HG02678 (cell line): ENCODE measurements at regions not wholly inside any gene's neighbourhood (a gene's known extent, or its start where the extent isn't known, plus 50 kb on each side); places are given as distances from the start of the nearest gene placed in this dataset.
"Not testable (repeated sequence)": the region's sequence is repeated elsewhere in the genome, so short reads cannot be mapped to it uniquely, and the experiment has no call there.

Source experiments
- ATAC-seq: cut with Tn5 transposase; IDR thresholded peaks from one replicate; pipeline ENCODE4 v1.9.1; 2021; ENCODE audit warnings: mild to moderate bottlenecking, moderate library complexity; ENCODE audit not compliant: unreplicated experiment

DNA sequence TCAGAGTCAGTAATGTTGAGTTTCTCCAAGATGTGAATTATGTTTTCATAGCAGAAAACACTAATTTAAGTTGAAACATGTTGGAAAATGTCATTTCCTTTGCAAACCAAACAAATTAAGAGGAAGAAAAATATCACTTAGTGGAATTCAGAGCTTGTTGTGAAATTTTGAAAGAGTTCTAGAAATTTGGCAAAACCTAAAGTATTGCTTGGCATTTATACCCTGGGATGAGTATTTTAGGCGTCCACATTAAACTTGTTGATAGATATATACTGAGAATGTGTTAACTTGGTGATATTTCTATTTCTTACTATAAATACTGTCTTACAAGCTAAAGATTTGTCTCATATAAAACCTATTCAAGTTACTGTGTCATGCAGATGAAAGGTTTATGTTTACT, 335.2 kb downstream of the NSUN3 start:
- no peak for ATAC-seq

- ATAC-seq = no peak
These were observed 338.6 kb downstream of the NSUN3 start for GRCh38 chr3:94401466-94401865.

DNA sequence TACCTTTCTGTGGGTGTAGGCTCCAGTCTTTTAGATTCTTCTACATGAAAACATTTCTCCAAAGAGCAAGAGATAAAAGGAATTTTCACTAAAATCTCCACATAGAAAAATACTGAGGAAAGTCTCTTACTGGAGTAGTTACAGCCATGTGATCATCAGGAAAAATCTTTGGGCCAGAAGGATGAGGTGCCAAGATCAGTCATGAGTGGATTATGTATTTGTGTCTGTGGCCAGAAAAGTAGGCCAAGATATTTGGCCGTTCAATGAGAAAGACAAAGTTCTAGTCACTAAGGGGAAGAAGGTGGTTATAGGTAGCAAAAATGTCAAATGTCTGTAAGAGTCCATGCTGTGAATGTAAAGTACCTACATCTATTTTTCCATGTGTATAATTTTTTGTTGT, 339.3 kb downstream of the NSUN3 start:
- no peak for ATAC-seq

- ATAC-seq = no peak
These were observed 342.6 kb downstream of the NSUN3 start for GRCh38 chr3:94405258-94406035.

DNA sequence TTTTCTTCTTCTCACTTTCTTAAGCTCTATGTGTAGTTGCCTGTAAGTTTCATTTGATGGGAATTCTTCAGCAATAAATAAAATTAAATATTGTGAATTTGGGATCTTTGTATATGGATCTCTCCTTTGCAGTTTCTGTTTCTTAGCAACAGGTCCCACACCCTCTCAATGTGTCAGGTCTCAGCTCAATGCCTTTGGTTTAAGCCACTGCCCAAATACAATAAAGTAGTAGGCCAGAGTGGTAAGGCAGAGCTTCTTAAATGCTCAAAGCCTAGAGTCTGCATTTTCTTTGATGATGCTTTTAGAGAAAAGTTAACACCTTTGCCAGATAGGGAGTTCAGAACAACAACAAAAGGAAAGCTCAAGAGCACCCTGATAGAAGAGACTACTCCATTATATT, 343.7 kb downstream of the NSUN3 start:
- ATAC-seq = no peak

DNA sequence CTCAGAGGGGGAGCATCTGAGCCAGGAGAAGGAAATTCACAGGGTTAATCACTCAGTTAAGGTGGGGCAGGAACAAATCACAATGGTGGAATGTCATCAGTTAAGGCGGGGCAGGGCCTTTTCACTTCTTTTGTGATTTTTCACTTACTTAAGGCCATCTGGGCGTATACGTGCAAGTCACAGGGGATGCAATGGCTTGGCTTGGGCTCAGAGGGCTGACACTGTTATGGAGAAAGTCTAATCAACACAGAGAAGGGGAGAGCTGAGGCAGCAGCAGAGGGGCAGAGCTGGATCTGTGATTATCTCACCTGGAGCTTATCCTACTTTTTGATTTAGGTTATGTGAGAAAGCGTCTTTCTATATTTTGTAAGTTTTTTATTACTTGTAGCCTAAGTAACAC, 350.1 kb downstream of the NSUN3 start:
- not testable (repeated sequence) for ATAC-seq

- ATAC-seq = no peak
These were observed 350.7 kb downstream of the NSUN3 start for GRCh38 chr3:94413336-94414108.

DNA sequence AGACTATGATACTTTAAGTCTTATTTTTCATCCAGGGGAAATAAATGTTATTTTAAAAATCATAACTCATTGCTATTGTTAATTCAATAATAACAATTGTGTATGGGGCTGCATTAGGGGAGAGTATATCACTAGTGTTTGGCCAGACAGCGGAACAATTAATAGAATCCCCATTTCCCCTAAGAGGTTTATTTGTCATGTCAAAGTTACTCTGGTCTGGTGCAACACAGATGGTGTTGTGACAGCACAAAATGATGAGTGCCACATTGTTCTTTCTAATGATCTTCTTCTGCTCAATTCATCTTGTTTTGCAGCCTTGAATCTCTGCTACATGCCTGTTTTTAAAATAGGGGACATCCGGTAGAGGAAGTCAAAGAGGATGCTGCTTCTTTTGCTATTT, 351.6 kb downstream of the NSUN3 start:
- no peak for ATAC-seq

DNA sequence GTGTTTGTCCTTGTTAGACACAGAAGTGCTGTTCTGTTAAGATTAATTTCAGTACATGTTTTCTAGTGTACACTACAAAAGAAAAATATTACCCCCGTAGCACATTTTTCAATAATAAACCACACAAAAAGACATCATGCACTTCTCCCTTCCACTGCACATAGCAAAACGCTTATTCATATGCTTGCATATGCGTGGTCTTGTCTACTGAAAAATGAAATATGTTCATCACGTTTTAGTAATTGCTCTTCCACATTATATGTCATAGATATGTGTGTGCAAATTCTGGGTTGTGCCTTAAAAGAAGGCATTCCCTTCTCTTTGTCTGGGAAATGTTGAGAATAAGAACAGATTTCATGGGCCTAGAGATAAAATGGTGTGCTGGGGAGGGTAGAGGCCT, 353.9 kb downstream of the NSUN3 start:
- ATAC-seq = no peak

GRCh38 chr3:94417963-94418455, 355.1 kb downstream of the NSUN3 start:
- no peak for ATAC-seq

DNA sequence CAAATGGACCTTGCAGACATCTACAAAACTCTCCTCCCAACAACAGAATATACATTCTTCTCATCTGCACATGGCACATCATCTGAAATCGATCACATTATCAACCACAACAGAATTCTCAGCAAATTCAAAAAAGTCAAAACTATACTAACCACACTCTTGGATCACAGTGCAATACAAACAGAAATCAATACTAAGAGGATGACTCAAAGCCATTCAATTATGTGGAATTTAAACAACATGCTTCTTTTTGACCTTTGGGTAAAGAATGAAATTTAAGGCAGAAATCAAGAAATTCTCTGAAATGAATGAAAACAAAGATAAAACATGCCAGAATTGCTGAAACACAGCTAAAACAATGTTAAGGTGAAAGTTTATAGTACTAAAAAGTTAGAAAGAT, 358.1 kb downstream of the NSUN3 start:
- ATAC-seq = no peak

DNA sequence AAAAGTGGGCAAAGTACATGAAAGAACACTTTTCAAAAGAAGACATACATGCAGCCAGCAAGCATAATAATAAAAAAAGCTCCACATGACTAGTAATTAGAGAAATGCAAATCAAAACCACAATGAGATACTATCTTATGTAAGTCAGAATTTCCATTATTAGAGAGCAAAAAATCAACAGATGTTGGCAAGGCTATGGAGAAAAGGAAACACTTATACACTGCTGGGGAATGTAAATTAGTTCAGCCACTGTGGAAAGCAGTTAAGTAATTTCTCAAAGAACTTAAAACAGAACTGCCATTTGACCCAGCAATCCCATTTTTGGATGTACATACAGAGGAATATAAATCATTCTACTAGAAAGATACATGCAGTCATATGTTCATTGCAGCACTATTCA, 360.7 kb downstream of the NSUN3 start:
- ATAC-seq = no peak

DNA sequence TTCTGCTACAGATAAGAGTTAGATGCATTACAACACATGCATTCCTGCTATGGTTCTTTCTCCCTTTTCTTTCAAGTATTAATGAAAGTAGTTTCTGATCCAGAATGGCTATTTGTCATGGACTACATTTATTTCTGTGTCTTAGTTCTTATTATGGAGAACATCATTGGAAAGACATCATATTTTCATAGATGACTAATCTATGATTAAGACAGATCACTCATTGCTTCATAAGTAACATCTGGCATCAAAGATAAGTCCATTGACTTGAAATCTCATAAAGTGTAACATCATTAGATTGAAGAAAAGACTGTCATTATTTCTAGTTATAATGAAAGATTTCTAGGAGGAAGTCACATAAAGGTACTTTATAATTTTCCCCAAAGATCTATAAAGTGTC, 366.7 kb downstream of the NSUN3 start:
- ATAC-seq = no peak

- ATAC-seq = no peak
These were observed 369.2 kb downstream of the NSUN3 start for GRCh38 chr3:94431876-94432570.

DNA sequence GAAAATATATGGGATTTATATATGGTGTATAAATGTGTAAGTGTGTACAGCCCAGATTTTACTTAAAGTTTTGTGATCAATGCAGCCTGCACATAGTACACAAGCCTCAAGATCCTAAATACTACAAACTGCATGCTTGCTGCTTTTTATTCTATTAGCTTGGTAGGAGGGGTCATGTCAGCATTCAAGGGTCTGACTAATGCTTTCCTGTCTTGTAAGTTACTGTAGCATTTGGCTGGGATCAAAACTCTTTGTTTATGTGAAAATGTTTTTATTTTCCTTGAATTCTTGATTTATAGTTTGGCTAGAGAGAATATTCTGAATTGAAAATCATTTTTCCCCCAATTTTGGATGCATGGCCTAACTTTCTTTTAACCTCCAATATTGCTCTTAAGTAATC, 370.9 kb downstream of the NSUN3 start:
- ATAC-seq = no peak

DNA sequence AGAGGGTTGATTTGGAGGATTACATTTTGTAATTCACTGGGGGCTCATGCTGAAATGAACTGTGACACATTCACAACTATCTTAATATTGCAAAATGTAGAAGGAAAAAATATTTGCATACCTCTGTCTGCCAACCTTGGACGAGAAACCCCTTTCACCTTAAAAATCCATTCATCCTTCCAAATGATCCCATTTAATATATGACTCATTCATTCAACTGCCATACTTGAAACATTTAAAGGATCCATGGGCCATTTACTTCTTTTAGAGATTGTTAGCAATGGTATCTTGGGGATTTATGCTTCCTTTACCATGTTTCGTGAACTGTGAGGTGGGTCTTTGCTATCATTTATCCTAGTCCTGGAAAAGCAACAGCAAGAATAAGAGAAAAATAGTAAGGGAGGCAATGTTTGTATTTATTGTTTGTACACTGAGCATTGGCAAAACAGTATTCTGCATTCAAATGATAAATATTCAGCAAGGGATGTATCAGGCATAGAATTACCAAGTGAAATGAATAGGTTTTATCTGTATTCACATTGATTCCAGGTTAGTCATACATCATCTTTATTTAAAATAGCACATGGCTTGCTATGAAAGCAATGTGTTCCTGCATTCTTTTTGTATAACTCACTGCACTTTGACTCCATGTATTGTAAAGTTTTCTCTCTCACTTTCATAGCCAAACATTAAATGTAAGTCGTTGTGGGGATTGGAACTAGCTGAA, 378.1 kb downstream of the NSUN3 start:
- ATAC-seq = no peak

DNA sequence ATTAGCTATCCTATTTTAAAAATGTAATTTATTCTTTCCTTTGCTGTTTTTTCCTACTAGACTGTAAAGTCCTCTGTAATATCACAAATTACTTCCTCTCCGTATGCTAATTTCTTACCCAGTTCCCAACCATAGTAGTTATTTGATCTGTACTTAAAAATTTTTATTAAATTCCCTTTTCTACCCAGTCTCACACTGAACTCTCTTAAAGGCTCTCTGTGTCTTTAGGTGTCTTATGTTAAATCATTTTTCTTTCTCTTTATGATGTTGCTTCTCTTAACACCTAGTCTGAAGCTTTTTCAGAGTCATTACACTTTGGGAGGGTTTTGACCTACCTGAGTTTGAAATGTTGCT, 378.6 kb downstream of the NSUN3 start:
- ATAC-seq = no peak

GRCh38 chr3:94453864-94454263, 391.0 kb downstream of the NSUN3 start:
- ATAC-seq = no peak

DNA sequence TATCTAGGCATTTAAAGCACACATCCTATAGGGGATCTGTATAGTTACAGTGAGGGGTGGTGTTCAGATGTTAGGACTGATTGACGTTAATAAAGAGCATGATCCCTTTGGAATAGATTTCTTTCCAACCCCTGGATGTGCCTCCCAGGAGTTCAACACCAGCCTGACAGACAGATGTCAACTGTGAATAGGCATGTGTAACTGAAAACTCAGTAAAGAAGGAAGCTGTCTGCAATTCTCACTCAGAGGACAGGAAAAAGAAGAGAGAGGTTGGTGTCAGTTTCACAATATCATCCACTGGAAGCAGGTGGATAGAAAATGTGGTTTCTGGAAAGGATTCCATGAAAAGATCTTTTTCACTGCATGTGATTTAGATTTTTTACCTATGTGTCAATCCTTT, 396.3 kb downstream of the NSUN3 start:
- ATAC-seq = no peak

- no peak for ATAC-seq
These were observed 398.1 kb downstream of the NSUN3 start for GRCh38 chr3:94460931-94461330.

- ATAC-seq = no peak
These were observed 400.1 kb downstream of the NSUN3 start for GRCh38 chr3:94462931-94463330.
